GM12878 (cell line): ENCODE measurements at regions not wholly inside any gene's neighbourhood (a gene's known extent, or its start where the extent isn't known, plus 50 kb on each side); places are given as distances from the start of the nearest gene placed in this dataset.

ENCODE experiments used
- ATAC-seq: fragments of 200-7000 bp; cut with Tn5 transposase; 3 replicates; pipeline ENCODE4 v1.9.1; 2020; ENCODE audit warnings: mild to moderate bottlenecking, moderate library complexity
- BruUV-seq: library from RNA; stranded (reverse); fragments of 400-500 nt; replicated peaks from 2 replicates; lab custom pipeline; 2021; lab: Mats Ljungman, UMichigan
- CTCF ChIA-PET: fragments of 300-600 bp; sonication (Branson Sonifier 250); formaldehyde crosslinking; extraction: SDS; loops from one replicate; lab custom pipeline; 2021; ENCODE audit warnings: inconsistent platforms; lab: Yijun Ruan, JAX
- POLR2A ChIA-PET: fragments of 350-600 bp; formaldehyde crosslinking; extraction: SDS; loops from one replicate; lab custom pipeline; 2021; ENCODE audit warnings: inconsistent platforms; lab: Charles Lee
- RAD21 ChIA-PET: fragments of 300-600 bp; sonication (Branson Sonifier 250); formaldehyde crosslinking; loops from one replicate; lab custom pipeline; 2023; ENCODE audit warnings: antibody characterized with exemption; ENCODE audit not compliant: unreplicated experiment; lab: Charles Lee
- SMC1A ChIA-PET: fragments of 300-600 bp; sonication (Branson Sonifier 250); formaldehyde crosslinking; loops from one replicate; lab custom pipeline; 2023; ENCODE audit not compliant: unreplicated experiment, uncharacterized antibody; lab: Charles Lee
- DNase-seq: peaks from one replicate; pipeline ENCODE4 v3.0.0-alpha.2; 2011; ENCODE audit warnings: low read depth, low spot score
- FAIRE-seq: peaks from 3 replicates; lab custom pipeline; 2011; peaks lifted over from hg19 to GRCh38; lab: Jason Lieb, UNC
- H2AFZ ChIP-seq: 2 replicates; pipeline ENCODE4 v1.6.0; 2011; ENCODE audit warnings: low read depth, low read length, control low read depth; ENCODE audit not compliant: control insufficient read depth
- H3K27ac ChIP-seq: 2 replicates; pipeline ENCODE4 v1.5.1; 2011; ENCODE audit warnings: control low read depth; ENCODE audit not compliant: control insufficient read depth, insufficient read depth
- H3K27me3 ChIP-seq, 2 experiments: replicated peaks in 1 of 2; 2 replicates each; pipeline versions ENCODE4 v1.6.0 to v1.6.1; 2011; ENCODE audit warnings: low read length in 1 of 2; ENCODE audit not compliant: control insufficient read depth in 2 of 2, insufficient read depth in 2 of 2
- H3K36me3 ChIP-seq, 2 experiments: 2 replicates each; pipeline ENCODE4 v1.5.1; 2011; ENCODE audit warnings: low read length in 1 of 2; ENCODE audit not compliant: control insufficient read depth in 2 of 2, insufficient read depth in 2 of 2
- H3K4me1 ChIP-seq: 2 replicates; pipeline ENCODE4 v1.6.1; 2011; ENCODE audit warnings: mild to moderate bottlenecking, low read length, moderate library complexity, mixed read lengths; ENCODE audit not compliant: control insufficient read depth, insufficient read depth
- H3K4me2 ChIP-seq: 2 replicates; pipeline ENCODE4 v1.6.0; 2011; ENCODE audit warnings: control low read depth; ENCODE audit not compliant: control insufficient read depth, insufficient read depth
- H3K4me3 ChIP-seq: fragments of 200-600 bp; sonication (generic); 2 replicates; pipeline ENCODE4 v1.5.1; 2016
- H3K79me2 ChIP-seq: 2 replicates; pipeline ENCODE4 v1.6.0; 2011; ENCODE audit warnings: low read length; ENCODE audit not compliant: control insufficient read depth, insufficient read depth
- H3K9ac ChIP-seq: 2 replicates; pipeline ENCODE4 v1.8.0; 2011; ENCODE audit warnings: low read length, control low read depth, mixed read lengths; ENCODE audit not compliant: control insufficient read depth, insufficient read depth
- H3K9me3 ChIP-seq: replicated peaks from 3 replicates; pipeline ENCODE4 v1.5.1; 2011; ENCODE audit warnings: mild to moderate bottlenecking, low read length; ENCODE audit not compliant: control insufficient read depth, insufficient read depth
- H4K20me1 ChIP-seq: 2 replicates; pipeline ENCODE4 v1.6.0; 2011; ENCODE audit not compliant: control insufficient read depth, insufficient read depth
- BHLHE40 ChIP-seq, 2 experiments: fragments of 450-650 bp in 1 of 2; IDR thresholded peaks; 2 replicates each; pipeline ENCODE4 v1.6.1; 2011 to 2017; ENCODE audit warnings: low read depth in 2 of 2, borderline replicate concordance in 1 of 2, improper control_type of control experiment in 1 of 2, low read length in 1 of 2, mild to moderate bottlenecking in 1 of 2
- CREB1 ChIP-seq: IDR thresholded peaks from 2 replicates; pipeline ENCODE4 v1.6.1; 2012; ENCODE audit warnings: low read depth, mild to moderate bottlenecking, inconsistent platforms
- NBN ChIP-seq: fragments of 450-650 bp; IDR thresholded peaks from 2 replicates; pipeline ENCODE4 v1.6.1; 2016
- ZNF274 ChIP-seq: IDR thresholded peaks from one replicate; pipeline ENCODE4 v1.8.0; 2011; ENCODE audit not compliant: insufficient read length, insufficient read depth
- WGBS: methylation state at CpG from one replicate; pipeline ENCODE4 v1.1.6; 2016; ENCODE audit warnings: low lambda C conversion rate; ENCODE audit not compliant: insufficient replicate concordance, insufficient coverage; ENCODE audit errors: missing lambda C conversion rate; 5-methylcytosine and 5-hydroxymethylcytosine counted together
- in situ Hi-C: fragments of 300-500 bp; cut with MboI; formaldehyde crosslinking; loops from 9 replicates; pipeline ENCODE4 v1.14.3; 2018; ENCODE audit warnings: mixed read lengths
- intact Hi-C: fragments of 100-400 bp; cut with micrococcal nuclease; formaldehyde crosslinking; loops from one replicate; pipeline ENCODE4 v1.14.2; 2022; ENCODE audit not compliant: unreplicated experiment
- TF ChIP-seq, protein P1 (sequence below): fragments of 450-650 bp; IDR thresholded peaks from 2 replicates; pipeline ENCODE4 v1.6.1; 2017; ENCODE audit warnings: mild to moderate bottlenecking
- TF ChIP-seq, protein P2 (sequence below): fragments of 450-650 bp; IDR thresholded peaks from 2 replicates; pipeline ENCODE4 v1.6.1; 2017; ENCODE audit warnings: mild to moderate bottlenecking, moderate library complexity
- TF ChIP-seq, protein P3 (sequence below): fragments of 450-650 bp; IDR thresholded peaks from 2 replicates; pipeline ENCODE4 v1.6.1; 2018; ENCODE audit warnings: borderline replicate concordance, mild to moderate bottlenecking; ENCODE audit not compliant: partially characterized antibody

- CTCF ChIA-PET, result no interaction called here
- Histone ChIP-seq H3K4me2 (no peak overlapping the region), H3K9me3 (no peaks in the 10 kb centered on the region), H3K4me1 (no peaks in the 10 kb centered on the region)
- TF ChIP-seq BHLHE40 (IDR thresholded peaks at IDR 0.05; ENCODE audit: borderline replicate concordance in 1 of 2, low read depth in 2 of 2, low read length in 1 of 2) (no peak), NBN (no peak), CREB1 (no peak), ZNF274 (no peak)
- TF ChIP-seq, protein P1, sequence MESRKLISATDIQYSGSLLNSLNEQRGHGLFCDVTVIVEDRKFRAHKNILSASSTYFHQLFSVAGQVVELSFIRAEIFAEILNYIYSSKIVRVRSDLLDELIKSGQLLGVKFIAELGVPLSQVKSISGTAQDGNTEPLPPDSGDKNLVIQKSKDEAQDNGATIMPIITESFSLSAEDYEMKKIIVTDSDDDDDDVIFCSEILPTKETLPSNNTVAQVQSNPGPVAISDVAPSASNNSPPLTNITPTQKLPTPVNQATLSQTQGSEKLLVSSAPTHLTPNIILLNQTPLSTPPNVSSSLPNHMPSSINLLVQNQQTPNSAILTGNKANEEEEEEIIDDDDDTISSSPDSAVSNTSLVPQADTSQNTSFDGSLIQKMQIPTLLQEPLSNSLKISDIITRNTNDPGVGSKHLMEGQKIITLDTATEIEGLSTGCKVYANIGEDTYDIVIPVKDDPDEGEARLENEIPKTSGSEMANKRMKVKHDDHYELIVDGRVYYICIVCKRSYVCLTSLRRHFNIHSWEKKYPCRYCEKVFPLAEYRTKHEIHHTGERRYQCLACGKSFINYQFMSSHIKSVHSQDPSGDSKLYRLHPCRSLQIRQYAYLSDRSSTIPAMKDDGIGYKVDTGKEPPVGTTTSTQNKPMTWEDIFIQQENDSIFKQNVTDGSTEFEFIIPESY, result no peak
- TF ChIP-seq, protein P2, sequence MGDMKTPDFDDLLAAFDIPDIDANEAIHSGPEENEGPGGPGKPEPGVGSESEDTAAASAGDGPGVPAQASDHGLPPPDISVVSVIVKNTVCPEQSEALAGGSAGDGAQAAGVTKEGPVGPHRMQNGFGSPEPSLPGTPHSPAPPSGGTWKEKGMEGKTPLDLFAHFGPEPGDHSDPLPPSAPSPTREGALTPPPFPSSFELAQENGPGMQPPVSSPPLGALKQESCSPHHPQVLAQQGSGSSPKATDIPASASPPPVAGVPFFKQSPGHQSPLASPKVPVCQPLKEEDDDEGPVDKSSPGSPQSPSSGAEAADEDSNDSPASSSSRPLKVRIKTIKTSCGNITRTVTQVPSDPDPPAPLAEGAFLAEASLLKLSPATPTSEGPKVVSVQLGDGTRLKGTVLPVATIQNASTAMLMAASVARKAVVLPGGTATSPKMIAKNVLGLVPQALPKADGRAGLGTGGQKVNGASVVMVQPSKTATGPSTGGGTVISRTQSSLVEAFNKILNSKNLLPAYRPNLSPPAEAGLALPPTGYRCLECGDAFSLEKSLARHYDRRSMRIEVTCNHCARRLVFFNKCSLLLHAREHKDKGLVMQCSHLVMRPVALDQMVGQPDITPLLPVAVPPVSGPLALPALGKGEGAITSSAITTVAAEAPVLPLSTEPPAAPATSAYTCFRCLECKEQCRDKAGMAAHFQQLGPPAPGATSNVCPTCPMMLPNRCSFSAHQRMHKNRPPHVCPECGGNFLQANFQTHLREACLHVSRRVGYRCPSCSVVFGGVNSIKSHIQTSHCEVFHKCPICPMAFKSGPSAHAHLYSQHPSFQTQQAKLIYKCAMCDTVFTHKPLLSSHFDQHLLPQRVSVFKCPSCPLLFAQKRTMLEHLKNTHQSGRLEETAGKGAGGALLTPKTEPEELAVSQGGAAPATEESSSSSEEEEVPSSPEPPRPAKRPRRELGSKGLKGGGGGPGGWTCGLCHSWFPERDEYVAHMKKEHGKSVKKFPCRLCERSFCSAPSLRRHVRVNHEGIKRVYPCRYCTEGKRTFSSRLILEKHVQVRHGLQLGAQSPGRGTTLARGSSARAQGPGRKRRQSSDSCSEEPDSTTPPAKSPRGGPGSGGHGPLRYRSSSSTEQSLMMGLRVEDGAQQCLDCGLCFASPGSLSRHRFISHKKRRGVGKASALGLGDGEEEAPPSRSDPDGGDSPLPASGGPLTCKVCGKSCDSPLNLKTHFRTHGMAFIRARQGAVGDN, result no peak
- TF ChIP-seq, protein P3, sequence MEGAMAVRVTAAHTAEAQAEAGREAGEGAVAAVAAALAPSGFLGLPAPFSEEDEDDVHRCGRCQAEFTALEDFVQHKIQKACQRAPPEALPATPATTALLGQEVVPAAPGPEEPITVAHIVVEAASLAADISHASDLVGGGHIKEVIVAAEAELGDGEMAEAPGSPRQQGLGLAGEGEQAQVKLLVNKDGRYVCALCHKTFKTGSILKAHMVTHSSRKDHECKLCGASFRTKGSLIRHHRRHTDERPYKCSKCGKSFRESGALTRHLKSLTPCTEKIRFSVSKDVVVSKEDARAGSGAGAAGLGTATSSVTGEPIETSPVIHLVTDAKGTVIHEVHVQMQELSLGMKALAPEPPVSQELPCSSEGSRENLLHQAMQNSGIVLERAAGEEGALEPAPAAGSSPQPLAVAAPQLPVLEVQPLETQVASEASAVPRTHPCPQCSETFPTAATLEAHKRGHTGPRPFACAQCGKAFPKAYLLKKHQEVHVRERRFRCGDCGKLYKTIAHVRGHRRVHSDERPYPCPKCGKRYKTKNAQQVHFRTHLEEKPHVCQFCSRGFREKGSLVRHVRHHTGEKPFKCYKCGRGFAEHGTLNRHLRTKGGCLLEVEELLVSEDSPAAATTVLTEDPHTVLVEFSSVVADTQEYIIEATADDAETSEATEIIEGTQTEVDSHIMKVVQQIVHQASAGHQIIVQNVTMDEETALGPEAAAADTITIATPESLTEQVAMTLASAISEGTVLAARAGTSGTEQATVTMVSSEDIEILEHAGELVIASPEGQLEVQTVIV, result no peak
- TF ChIP-seq, all 136 proteins: peak for 0
- Histone ChIP-seq H2AFZ (no peak overlapping the region), H3K36me3 (no peaks in the 10 kb centered on the region), H3K27me3 (no peaks in the 10 kb centered on the region), H3K79me2 (no peaks in the 10 kb centered on the region), H3K9ac (no peak overlapping the region), H3K4me3 (no peak overlapping the region), H3K27ac (no peak overlapping the region), H4K20me1 (no peaks in the 10 kb centered on the region)
- in situ Hi-C loops, result no loop called here
- RAD21 ChIA-PET, result no interaction called here
- 0% methylated on average over 2 of the region's 2 CpGs for whole genome bisulfite sequencing
- ATAC-seq, result no peak
- FAIRE-seq, result no peak
- DNase-seq, result no peak
- intact Hi-C loops, result no loop called here
- POLR2A ChIA-PET, result no interaction called here
- SMC1A ChIA-PET, result no interaction called here
- no TSS peak for BruUV-seq
These were observed 1598.5 kb downstream of the EFNA5 start for GRCh38 chr5:106072208-106072607.
